GM18520 (cell line): ENCODE measurements at regions not wholly inside any gene's neighbourhood (a gene's known extent, or its start where the extent isn't known, plus 50 kb on each side); places are given as distances from the start of the nearest gene placed in this dataset.
"Not testable (repeated sequence)": the region's sequence is repeated elsewhere in the genome, so short reads cannot be mapped to it uniquely, and the experiment has no call there.

ENCODE experiments used
- ATAC-seq: cut with Tn5 transposase; IDR thresholded peaks from one replicate; pipeline ENCODE4 v1.9.1; 2021; ENCODE audit not compliant: unreplicated experiment

DNA sequence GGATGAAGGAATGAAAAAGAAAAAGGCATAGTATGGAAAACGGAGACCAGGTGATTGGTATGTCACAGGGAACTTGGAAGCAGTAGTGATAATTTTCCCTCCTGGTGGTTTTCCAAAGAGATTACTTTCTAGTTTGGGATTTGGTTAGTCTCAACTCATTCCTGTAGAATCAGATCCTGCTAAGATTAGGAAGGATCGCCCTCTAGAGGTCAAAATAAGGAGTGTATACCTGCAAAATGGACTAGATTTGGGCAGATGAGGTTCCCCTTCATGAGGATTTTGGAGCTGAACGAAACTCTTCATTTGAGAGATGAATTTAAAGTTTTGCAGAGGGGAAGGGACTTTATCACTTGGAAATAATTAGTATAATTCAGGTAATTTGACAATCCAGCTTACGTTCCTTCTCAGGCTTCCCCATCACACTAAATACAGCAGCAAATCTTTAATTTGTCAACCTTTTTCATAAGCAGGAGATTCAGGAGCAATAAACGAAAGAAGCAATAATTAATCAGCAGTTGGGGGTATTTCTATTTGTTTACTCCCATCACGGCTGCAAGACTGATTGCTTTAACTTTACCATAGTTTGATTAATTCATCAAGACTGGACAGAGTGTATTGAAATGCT is 65.2 kb downstream of the CCDC195 start:
- peak; percentile 67 for ATAC-seq

- ATAC-seq: not testable (repeated sequence)
These were observed 62.5 kb upstream of the CUL3 start for GRCh38 chr2:224647684-224648083.

GRCh38 chr2:224646242-224646846 is 61.2 kb upstream of the CUL3 start:
- no peak for ATAC-seq

GRCh38 chr2:224645722-224646121 is 60.6 kb upstream of the CUL3 start:
- ATAC-seq: no peak

DNA sequence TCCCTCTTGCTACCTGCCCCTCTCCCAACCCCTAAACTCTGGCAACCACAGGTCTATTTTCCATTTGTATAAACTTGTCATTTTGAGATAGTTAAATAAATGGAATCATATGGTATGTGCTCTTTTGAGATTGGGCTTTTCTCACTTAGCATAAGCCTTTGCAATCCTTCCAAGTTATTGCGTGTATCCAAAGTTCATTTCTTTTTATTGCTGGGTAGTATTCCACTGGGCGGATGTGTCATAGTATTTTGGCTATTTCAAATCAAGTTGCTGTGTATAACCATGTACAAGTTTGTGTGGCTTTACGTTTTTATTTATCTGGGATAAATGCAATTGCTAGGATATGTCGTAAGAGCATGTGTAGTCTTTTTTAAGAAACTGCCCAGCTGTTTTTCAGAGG is 55.5 kb upstream of the CUL3 start:
- no peak for ATAC-seq

GRCh38 chr2:224638301-224638823 is 53.2 kb upstream of the CUL3 start:
- peak; percentile 84 for ATAC-seq
